ENCODE measurements at regions not wholly inside any gene's neighbourhood (a gene's known extent, or its start where the extent isn't known, plus 50 kb on each side); places are given as distances from the start of the nearest gene placed in this dataset.

- no peaks in the 10 kb centered on the region for H4K20me1 ChIP-seq (ENCODE audit: insufficient read depth)
- no peak overlapping the region for H2AFZ ChIP-seq (ENCODE audit: low read depth)
- TF ChIP-seq RAD21 (IDR thresholded peaks at IDR 0.05; ENCODE audit: low read length) (no peak), MAX (IDR thresholded peaks at IDR 0.05; ENCODE audit: low read depth) (no peak), MEF2A (IDR thresholded peaks at IDR 0.05; ENCODE audit: borderline replicate concordance, low read depth) (no peak), EP300 (IDR thresholded peaks at IDR 0.05; ENCODE audit: borderline replicate concordance in 1 of 2, low read depth in 1 of 2, low read length in 1 of 2) (no peak), FOSL2 (IDR thresholded peaks at IDR 0.05; ENCODE audit: borderline replicate concordance, low read depth) (no peak), SIN3A (IDR thresholded peaks at IDR 0.05; ENCODE audit: borderline replicate concordance, low read depth, low read length) (no peak), TEAD4 (IDR thresholded peaks at IDR 0.05; ENCODE audit: borderline replicate concordance, insufficient read depth) (no peak), USF2 (IDR thresholded peaks at IDR 0.05; ENCODE audit: borderline replicate concordance, low read depth, low read length) (no peak), FOXM1 (IDR thresholded peaks at IDR 0.05; ENCODE audit: low read depth) (no peak), USF1 (IDR thresholded peaks at IDR 0.05; ENCODE audit: borderline replicate concordance, low read depth) (no peak), SMC3 (IDR thresholded peaks at IDR 0.05; ENCODE audit: low read depth, low read length) (no peak), RCOR1 (IDR thresholded peaks at IDR 0.05; ENCODE audit: low read length) (no peak), RXRA (IDR thresholded peaks at IDR 0.05; ENCODE audit: borderline replicate concordance, low read depth) (no peak), CHD2 (IDR thresholded peaks at IDR 0.05; ENCODE audit: low read length, partially characterized antibody) (no peak), RFX5 (IDR thresholded peaks at IDR 0.05; ENCODE audit: low read length) (no peak), YY1 (IDR thresholded peaks at IDR 0.05; ENCODE audit: low read depth) (no peak), PBX3 (IDR thresholded peaks at IDR 0.05) (no peak), GATA2 (CRISPR knock-in tag; IDR thresholded peaks at IDR 0.05) (no peak), NFIC (IDR thresholded peaks at IDR 0.05; ENCODE audit: borderline replicate concordance) (no peak)
- TF ChIP-seq, protein P1, sequence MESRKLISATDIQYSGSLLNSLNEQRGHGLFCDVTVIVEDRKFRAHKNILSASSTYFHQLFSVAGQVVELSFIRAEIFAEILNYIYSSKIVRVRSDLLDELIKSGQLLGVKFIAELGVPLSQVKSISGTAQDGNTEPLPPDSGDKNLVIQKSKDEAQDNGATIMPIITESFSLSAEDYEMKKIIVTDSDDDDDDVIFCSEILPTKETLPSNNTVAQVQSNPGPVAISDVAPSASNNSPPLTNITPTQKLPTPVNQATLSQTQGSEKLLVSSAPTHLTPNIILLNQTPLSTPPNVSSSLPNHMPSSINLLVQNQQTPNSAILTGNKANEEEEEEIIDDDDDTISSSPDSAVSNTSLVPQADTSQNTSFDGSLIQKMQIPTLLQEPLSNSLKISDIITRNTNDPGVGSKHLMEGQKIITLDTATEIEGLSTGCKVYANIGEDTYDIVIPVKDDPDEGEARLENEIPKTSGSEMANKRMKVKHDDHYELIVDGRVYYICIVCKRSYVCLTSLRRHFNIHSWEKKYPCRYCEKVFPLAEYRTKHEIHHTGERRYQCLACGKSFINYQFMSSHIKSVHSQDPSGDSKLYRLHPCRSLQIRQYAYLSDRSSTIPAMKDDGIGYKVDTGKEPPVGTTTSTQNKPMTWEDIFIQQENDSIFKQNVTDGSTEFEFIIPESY (IDR thresholded peaks at IDR 0.05; ENCODE audit: borderline replicate concordance, low read depth) = no peak
- H3K36me3 ChIP-seq (replicated peaks in 1 of 2; ENCODE audit: control insufficient read depth in 1 of 2, insufficient read depth in 2 of 2, low read length in 1 of 2) = no peaks in the 10 kb centered on the region
- H3K4me3 ChIP-seq (ENCODE audit: low read depth in 2 of 2, low read length in 1 of 2) = no peak overlapping the region
- DNase-seq = no peak
- 80% methylated on average over 1 of the region's 1 CpG for WGBS (ENCODE audit: low lambda C conversion rate)
- H3K9ac ChIP-seq = no peak overlapping the region
- H3F3A ChIP-seq (replicated peaks; ENCODE audit: insufficient read depth) = no peaks in the 10 kb centered on the region
- H3K9me2 ChIP-seq = no peaks in the 10 kb centered on the region
- H3K27ac ChIP-seq (ENCODE audit: low read depth in 2 of 2, low read length in 1 of 2) = no peak overlapping the region
- POLR2A ChIA-PET = no interaction called here
- peaks cover 0 to 11% of the 10 kb centered on the region in 2 experiments; a peak in 2 of 4 replicates for H3K4me1 ChIP-seq (ENCODE audit: control insufficient read depth in 1 of 2, insufficient read depth in 2 of 2, low read depth in 1 of 2, low read length in 1 of 2)
- no peak overlapping the region for H3K4me2 ChIP-seq
- no peaks in the 10 kb centered on the region for H3K79me2 ChIP-seq (ENCODE audit: insufficient read depth)
- no peaks in the 10 kb centered on the region for H3K27me3 ChIP-seq (ENCODE audit: insufficient read depth)
- CTCF ChIA-PET = interaction anchor here (1.5 to 1.9 kb wide), 2 partner anchors 25 to 213 kb away, joined by 3 to 7 read pairs; no protein-coding TSS in a partner anchor
- H3K9me3 ChIP-seq = no peaks in the 10 kb centered on the region
These were observed 192.6 kb upstream of the ACTBL2 start for GRCh38 chr5:57675236-57675635.
